NCI-H748 (cell line): ENCODE measurements at regions not wholly inside any gene's neighbourhood (a gene's known extent, or its start where the extent isn't known, plus 50 kb on each side); places are given as distances from the start of the nearest gene placed in this dataset.

ENCODE experiments used
- DNase-seq: peaks from one replicate; lab custom pipeline; 2025; ENCODE audit not compliant: unreplicated experiment; lab: John Stamatoyannopoulos, UW

- DNase-seq: no peak
Observed at GRCh38 chr6:156525541-156525940, 251.6 kb upstream of the ARID1B start.

GRCh38 chr6:156519940-156520339 is 257.2 kb upstream of the ARID1B start:
- DNase-seq: no peak

GRCh38 chr6:156517088-156517487 is 260.1 kb upstream of the ARID1B start:
- DNase-seq: peak; percentile 87

- no peak for DNase-seq
Observed at GRCh38 chr6:156515242-156515641, 261.9 kb upstream of the ARID1B start.

GRCh38 chr6:156513504-156513903 is 263.7 kb upstream of the ARID1B start:
- DNase-seq: no peak

- DNase-seq: no peak
Observed at GRCh38 chr6:156511570-156511969, 265.6 kb upstream of the ARID1B start.

GRCh38 chr6:156511051-156511450 is 266.1 kb upstream of the ARID1B start:
- no peak for DNase-seq

GRCh38 chr6:156510242-156510641 is 266.9 kb upstream of the ARID1B start:
- DNase-seq: no peak

GRCh38 chr6:156509496-156509895 is 267.7 kb upstream of the ARID1B start:
- no peak for DNase-seq

- peak; percentile 76 for DNase-seq
Observed at GRCh38 chr6:156508923-156509322, 268.3 kb upstream of the ARID1B start.

GRCh38 chr6:156508126-156508525 is 269.1 kb upstream of the ARID1B start:
- no peak for DNase-seq

- DNase-seq: no peak
Observed at GRCh38 chr6:156507656-156508055, 269.5 kb upstream of the ARID1B start.

GRCh38 chr6:156507106-156507505 is 270.1 kb upstream of the ARID1B start:
- no peak for DNase-seq

- DNase-seq: no peak
Observed at GRCh38 chr6:156502969-156503504, 274.1 kb upstream of the ARID1B start.

- DNase-seq: no peak
Observed at GRCh38 chr6:156497618-156498017, 279.6 kb upstream of the ARID1B start.

GRCh38 chr6:156487877-156488276 is 289.3 kb upstream of the ARID1B start:
- DNase-seq: no peak

GRCh38 chr6:156485150-156485549 is 292.0 kb upstream of the ARID1B start:
- DNase-seq: no peak

- no peak for DNase-seq
Observed at GRCh38 chr6:156474507-156475120, 302.6 kb upstream of the ARID1B start.

- no peak for DNase-seq
Observed at GRCh38 chr6:156471000-156471399, 306.2 kb upstream of the ARID1B start.

GRCh38 chr6:156464100-156464878 is 312.9 kb upstream of the ARID1B start:
- no peak for DNase-seq

GRCh38 chr6:156461647-156462046 is 315.5 kb upstream of the ARID1B start:
- peak; percentile 79 for DNase-seq

GRCh38 chr6:156457601-156458000 is 319.6 kb upstream of the ARID1B start:
- DNase-seq: peak; percentile 53
